ENCODE measurements at regions not wholly inside any gene's neighbourhood (a gene's known extent, or its start where the extent isn't known, plus 50 kb on each side); places are given as distances from the start of the nearest gene placed in this dataset.

- no peak for TF ChIP-seq CTCF (IDR thresholded peaks at IDR 0.05; ENCODE audit: extremely low read depth, missing control alignments)
- DNase-seq (ENCODE audit: low spot score) = no peak
Measured at GRCh38 chr2:80706541-80706940, 402.0 kb upstream of the LRRTM1 start.

GRCh38 chr2:80703532-80703931 lies 399.0 kb upstream of the LRRTM1 start:
- DNase-seq (ENCODE audit: low spot score) = no peak
- TF ChIP-seq CTCF (IDR thresholded peaks at IDR 0.05; ENCODE audit: extremely low read depth, missing control alignments) = no peak

- TF ChIP-seq CTCF (IDR thresholded peaks at IDR 0.05; ENCODE audit: extremely low read depth, missing control alignments) = no peak
- no peak for DNase-seq (ENCODE audit: low spot score)
Measured at GRCh38 chr2:80700961-80701360, 396.4 kb upstream of the LRRTM1 start.

Measured in GM20000 (cell line).